Activated naive CD4-positive, alpha-beta T cell treated with anti-CD3 and anti-CD28 coated beads, Interleukin-2, amount 50 U/mL, for 16 hours (primary cell): ENCODE measurements at regions not wholly inside any gene's neighbourhood (a gene's known extent, or its start where the extent isn't known, plus 50 kb on each side); places are given as distances from the start of the nearest gene placed in this dataset.

Source experiments
- DNase-seq: peaks from one replicate; pipeline ENCODE4 v3.0.0-alpha.2; 2020

DNA sequence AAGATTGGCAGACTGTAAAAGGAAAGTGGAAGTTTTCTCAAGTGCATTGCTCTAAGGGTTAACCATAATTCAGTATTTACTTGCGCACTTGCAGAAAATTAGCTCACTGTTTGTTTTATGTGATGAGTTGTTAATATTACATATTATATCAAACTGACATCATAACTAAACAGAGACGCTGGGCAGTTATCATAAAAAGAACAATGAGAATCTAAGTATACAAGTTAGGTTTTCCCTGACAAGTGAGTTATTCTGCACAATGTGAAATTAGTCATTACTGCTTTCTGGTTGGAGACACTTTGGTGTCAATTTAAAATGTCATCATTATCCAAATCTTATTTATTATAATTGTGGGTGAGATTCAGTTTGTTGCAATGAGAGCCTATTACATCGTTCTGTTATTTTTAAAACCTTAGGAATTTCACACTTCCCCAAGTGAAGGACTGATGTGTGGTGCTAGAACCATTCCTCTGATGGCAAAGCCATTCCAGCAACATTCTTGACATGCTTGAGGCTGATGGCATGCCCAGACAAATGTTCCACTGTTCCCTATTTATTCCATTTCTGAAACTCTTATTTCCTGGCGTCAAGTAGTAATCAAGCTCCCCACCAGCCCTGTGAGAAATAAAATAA is 90.1 kb upstream of the FLRT2 start:
- DNase-seq, result no peak

- no peak for DNase-seq
These were observed 87.9 kb upstream of the FLRT2 start for GRCh38 chr14:85441909-85442643.

DNA sequence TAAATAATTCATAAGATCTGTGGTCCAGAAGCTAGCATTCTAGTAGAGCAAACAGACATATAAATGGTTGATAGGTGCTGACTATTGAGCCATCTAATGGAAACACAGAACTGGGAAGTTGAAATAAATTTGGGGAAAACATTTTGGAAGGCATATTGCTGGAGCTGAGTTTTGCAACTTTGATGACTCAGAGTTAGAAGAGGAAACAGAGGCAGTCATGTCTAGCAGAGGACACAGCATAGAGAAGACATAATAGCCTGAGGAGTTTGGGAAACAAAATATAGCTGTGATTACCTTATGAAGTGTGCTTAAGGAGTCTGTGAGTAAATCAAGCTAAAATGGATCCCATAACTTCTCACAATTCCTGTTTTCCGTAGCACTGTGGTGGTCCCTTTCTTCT is 86.9 kb upstream of the FLRT2 start:
- DNase-seq, result no peak

DNA sequence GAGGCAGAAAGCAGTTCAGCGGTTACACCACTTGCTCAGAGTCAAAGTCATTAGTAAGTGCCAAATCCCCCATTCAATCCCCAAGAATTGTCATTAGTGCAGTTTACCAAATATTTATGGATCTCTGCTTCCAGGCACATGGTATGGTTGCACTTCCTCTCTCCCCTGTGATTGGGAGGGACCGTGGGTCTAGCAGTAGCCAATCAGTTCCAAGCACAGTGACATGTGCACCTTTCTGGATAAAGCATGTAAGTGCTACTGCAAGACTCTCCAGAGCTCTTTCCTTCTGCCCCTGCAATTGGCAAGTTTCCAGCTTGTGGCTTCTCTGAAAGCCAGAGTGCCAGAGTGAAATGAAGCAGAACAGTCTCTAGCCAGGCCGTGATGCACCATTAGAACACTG is 85.3 kb upstream of the FLRT2 start:
- no peak for DNase-seq

GRCh38 chr14:85445151-85445795 is 84.7 kb upstream of the FLRT2 start:
- DNase-seq, result no peak

- DNase-seq, result no peak
These were observed 82.1 kb upstream of the FLRT2 start for GRCh38 chr14:85447883-85448282.

DNA sequence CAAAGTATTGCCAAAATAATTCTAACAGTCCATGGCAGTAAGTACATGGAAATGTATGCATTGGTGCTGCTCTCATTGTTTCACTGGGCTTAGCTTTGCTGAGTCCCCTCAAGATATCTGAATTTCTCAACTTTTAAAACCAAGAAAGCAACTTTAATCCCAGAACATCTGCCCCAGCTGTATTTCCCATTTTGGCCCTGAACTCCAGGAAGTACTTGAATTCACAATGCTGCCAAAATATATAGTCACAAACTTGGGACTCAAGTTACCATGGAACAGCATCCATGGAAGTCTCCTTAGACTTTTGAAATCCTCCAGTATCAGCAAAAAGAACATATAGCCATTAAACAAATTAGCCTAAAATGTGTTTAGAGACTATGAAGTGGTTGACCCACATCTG is 78.5 kb upstream of the FLRT2 start:
- no peak for DNase-seq

DNA sequence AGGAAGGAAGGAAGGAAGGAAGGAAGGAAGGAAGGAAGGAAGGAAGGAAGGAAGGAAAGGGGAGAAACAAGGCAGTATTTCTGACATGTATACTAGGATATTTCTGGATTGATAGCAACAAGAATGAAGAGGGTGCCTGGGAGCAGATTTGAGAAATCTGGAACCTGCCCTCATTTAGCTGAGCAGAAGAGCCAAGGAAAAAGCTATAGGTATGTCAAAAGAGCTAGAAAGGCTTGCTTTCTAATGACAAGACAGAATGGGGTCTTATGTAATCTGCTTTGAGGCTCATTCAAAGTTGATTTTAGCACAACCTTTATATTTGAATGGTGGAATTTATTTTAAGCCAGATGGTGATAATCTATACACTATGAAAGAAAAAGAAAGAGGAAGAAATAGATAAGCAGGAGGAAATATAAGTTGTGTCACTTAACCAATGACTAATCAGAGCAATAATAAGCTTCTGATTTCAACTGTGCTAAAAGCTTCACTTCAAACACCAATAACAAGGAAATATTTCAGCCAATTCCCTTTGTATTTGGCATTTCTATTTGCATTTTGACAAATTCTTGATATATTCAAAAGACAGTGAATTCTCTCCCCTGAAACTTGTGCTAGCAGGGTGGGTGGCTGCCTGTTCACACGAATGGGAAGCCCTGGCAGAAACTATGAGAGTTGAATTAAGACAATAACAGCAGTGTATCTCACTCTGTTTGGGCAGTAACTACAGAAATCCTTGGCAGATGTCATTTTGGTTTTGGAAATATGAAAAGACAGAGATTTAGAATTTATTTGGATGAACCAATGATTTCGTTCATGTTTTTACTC is 76.3 kb upstream of the FLRT2 start:
- DNase-seq, result no peak

- DNase-seq, result no peak
These were observed 75.6 kb upstream of the FLRT2 start for GRCh38 chr14:85454226-85454813.

GRCh38 chr14:85459361-85460000 is 70.5 kb upstream of the FLRT2 start:
- DNase-seq, result no peak

DNA sequence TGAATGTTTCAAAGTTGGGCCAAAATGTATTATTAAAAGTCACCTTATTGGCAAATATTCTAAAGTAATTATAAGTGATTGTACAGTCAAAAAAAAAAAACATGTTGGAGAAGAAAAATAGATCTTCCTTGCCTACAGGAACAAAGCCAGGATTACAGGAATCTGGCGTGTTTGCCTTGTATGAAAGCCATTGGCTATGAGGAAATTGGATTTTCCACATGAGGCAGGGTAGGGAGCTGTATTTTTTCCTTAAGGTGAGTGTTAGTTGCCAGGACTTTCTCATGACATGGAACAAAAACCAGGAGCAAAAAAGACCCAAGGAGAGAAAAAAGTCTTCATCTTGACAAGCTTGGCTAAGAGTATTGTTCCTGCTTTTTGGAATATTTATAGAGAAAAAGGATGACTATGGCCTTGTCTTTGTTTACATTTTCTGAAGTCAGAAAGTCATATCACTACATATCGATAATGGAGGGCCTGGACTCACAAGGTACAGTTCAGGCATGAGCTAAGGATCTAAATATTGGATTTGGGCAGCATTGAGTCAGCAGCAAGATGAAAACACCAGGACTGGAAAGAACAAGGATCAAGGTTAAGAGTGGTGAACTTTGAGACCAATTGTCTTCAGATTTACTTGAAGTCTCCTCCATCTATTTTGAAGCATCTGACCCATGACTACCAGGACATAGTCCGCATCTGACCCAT is 68.4 kb upstream of the FLRT2 start:
- DNase-seq, result no peak

- DNase-seq, result no peak
These were observed 66.4 kb upstream of the FLRT2 start for GRCh38 chr14:85463512-85463911.

DNA sequence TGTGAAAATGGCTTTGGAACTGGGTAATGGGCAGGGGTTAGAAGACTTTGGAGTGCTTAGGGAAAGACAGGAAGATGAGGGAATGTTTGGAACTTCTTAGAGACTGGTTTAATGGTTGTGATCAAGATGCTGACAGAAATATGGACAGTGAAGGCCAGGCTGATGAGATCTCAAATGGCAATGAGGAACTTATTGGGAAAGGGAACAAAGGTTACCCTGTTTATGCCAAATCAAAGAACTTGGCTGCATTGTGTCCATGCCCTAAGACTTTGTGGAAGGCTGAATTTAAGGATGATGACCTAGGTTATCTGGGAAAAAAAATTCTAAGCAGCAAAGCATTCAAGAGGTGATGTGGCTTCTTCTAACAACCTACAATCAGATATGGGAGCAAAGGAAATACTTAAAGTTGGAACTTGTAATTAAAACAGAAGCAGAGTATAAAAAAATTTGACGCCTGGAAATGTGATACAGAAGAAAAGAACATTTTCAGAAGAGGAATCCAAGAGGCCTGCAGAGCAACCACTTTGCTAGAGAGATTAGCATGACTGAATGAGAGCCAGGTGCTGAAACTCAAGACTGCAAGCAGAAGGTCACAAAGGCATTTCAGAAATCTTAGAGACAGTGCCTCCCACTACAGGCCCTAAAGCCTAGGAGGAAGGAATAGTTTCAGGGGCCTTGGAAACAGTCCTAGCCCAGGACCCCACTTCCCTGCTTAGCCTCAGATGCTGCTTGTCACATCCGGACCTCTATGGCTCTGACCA is 65.6 kb upstream of the FLRT2 start:
- no peak for DNase-seq

DNA sequence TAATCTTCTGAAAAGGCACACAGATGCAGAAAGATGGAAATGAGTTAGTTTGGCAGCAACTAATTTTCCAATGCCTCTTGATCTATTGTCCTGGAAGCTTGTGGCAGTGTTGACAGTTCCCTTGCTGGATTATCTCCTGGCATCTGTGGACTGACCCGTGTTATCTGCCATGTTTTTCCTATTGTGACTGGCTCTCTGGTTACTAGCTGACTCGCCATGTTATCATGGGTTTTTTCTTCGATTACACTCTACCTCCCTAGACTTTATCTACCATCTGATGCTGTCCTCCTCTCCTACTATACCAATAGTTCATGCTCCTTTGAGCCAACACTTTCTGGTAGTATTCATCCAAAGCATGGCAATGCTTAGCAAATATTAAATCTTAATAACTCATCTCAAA is 63.3 kb upstream of the FLRT2 start:
- DNase-seq, result no peak

DNA sequence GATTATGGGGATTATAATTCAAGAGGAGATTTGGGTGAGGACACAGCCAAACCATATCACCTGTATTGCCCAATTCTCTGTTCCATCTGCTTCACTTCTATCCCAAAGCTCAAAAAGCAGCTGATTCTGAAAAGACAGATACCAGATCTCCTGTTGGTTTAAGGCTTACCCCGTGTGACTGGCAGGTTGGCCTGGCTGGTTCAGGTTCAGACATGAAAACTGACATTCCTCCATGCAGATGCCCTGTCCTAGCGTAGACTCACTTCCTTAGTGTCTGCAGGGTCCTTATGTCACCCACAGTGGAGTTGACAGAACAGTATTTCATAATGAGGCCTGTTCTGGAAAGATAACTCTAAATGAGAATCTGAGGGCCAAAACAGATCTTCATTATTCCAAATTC is 61.1 kb upstream of the FLRT2 start:
- DNase-seq, result no peak

DNA sequence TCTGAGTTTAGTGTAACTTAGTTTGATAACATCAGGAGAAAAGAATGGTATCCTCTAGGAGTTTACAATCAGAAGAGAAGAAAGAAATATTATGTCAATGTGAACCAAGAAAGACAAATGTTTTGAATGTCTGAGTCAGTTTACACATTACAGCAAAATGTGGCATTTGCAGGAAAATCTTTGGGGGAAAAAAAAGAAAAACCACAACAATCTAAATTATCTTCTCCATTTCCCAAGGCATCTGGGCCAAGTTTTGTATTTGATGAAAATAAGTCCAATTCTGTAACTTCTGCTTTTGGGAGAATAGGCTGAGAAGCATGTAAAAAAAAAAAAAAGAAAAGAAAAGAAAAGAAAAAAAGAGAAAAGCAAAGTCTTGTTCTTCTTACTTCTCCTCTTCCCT is 58.8 kb upstream of the FLRT2 start:
- DNase-seq, result no peak

GRCh38 chr14:85471744-85472143 is 58.2 kb upstream of the FLRT2 start:
- no peak for DNase-seq

DNA sequence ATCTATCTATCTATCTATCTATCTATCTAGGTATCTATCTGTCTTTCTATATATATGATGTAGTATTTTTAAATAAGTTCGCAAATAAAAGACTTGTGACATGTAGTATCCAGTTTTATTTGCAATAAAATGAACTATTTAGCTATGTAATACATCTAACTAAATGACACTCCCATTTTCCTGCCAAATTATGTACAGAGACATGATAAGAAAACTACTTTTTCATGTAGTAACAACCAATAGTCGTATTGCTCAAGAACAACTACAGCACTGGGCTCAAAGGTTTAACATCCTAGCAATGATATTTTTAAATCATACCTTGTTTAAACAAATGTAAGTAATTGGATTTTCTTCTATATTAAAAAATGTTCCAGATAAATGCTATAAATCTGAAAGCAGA is 55.5 kb upstream of the FLRT2 start:
- no peak for DNase-seq

DNA sequence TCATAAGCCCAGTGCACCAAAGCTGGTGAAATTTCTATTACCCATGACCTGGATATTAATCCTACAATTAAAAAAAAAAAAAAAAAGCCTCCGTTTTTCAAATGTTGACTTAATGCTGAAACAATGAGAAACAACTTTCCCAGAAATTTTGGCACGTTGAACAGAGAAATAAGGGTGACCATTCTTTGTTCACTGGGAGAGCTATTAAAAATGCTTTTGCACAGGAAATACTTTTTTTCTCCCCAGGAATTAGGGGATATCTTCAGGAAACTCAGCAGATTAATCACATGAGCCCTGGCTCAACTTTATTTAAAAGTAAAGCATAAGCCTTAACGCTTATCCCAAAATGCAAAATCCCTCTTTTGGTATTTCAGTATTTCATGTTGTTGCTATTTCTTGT is 54.8 kb upstream of the FLRT2 start:
- DNase-seq, result no peak

DNA sequence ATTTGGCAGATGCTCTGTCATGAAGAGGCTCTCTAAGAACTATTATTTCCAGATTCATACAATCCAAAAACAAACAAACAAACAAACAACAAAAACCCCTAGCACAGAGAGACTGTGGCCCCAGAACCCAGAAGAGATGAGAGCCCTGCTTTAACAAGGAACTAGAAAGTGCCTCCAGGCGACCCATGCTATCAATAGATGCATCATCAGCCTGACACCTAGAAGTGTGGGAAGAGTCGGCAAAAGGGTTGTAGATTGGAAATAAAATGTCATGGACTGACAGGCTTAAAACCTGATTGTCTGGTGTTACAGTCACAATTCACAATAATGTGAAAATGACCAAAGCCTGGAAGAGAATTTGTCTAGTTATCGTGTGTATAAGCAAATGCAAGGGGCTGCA is 50.6 kb upstream of the FLRT2 start:
- no peak for DNase-seq

DNA sequence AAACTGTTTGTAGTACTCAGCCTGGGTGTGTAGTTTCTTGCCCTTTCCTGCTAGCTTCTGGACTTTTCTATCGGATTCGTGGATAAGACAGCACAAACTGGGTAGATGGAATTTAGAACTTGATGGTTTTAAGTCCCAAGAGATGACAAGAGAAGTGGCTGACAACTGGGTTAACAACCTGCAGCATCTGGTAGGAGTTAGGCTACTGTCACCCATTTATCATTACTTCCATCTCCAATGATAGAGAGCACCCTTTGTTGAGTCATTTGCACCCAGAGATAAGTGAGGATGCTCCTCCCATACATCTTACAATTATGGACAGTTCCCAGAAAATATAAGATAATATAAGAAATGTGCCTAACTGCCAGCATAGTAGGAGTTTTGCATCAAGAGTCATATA is 50.2 kb upstream of the FLRT2 start:
- DNase-seq, result no peak
